ENCODE measurements at regions not wholly inside any gene's neighbourhood (a gene's known extent, or its start where the extent isn't known, plus 50 kb on each side); places are given as distances from the start of the nearest gene placed in this dataset.

- TF ChIP-seq ARNTL (CRISPR knock-in tag; IDR thresholded peaks at IDR 0.05; ENCODE audit: borderline replicate concordance, low read depth) (no peak), ZNF8 (CRISPR knock-in tag; IDR thresholded peaks at IDR 0.05) (no peak), RARB (CRISPR knock-in tag; IDR thresholded peaks at IDR 0.05) (no peak), PPARA (CRISPR knock-in tag; IDR thresholded peaks at IDR 0.05; ENCODE audit: borderline replicate concordance) (no peak), PATZ1 (CRISPR knock-in tag; IDR thresholded peaks at IDR 0.05; ENCODE audit: borderline replicate concordance) (no peak), CREB5 (CRISPR knock-in tag; IDR thresholded peaks at IDR 0.05; ENCODE audit: low read depth) (no peak), POU6F1 (CRISPR knock-in tag; IDR thresholded peaks at IDR 0.05; ENCODE audit: borderline replicate concordance, low read depth) (no peak), ISL1 (CRISPR knock-in tag; IDR thresholded peaks at IDR 0.05) (no peak), GLIS3 (CRISPR knock-in tag; IDR thresholded peaks at IDR 0.05) (no peak), TOX (CRISPR knock-in tag; IDR thresholded peaks at IDR 0.05; ENCODE audit: borderline replicate concordance) (no peak), ZNF565 (CRISPR knock-in tag; conservative IDR thresholded peaks at IDR 0.05; ENCODE audit: low read depth) (no peak), CSRNP3 (CRISPR knock-in tag; IDR thresholded peaks at IDR 0.05) (no peak), TSHZ2 (CRISPR knock-in tag; IDR thresholded peaks at IDR 0.05) (no peak), ZFP3 (CRISPR knock-in tag; IDR thresholded peaks at IDR 0.05) (no peak), ZFP30 (CRISPR knock-in tag; IDR thresholded peaks at IDR 0.05) (no peak), TCF4 (CRISPR knock-in tag; IDR thresholded peaks at IDR 0.05; ENCODE audit: borderline replicate concordance) (no peak), OSR1 (CRISPR knock-in tag; IDR thresholded peaks at IDR 0.05) (no peak), ESRRG (CRISPR knock-in tag; IDR thresholded peaks at IDR 0.05) (no peak), ZC3H10 (CRISPR knock-in tag; IDR thresholded peaks at IDR 0.05) (no peak)
- no peak for ATAC-seq
Observed at GRCh38 chr5:115455301-115455707, 89.3 kb downstream of the FEM1C start.

GRCh38 chr5:115453391-115454095, 91.0 kb downstream of the FEM1C start:
- ATAC-seq: no peak
- TF ChIP-seq BACH2 (CRISPR knock-in tag; IDR thresholded peaks at IDR 0.05; ENCODE audit: borderline replicate concordance) (no peak), PATZ1 (CRISPR knock-in tag; IDR thresholded peaks at IDR 0.05; ENCODE audit: borderline replicate concordance) (no peak), ZC3H10 (CRISPR knock-in tag; IDR thresholded peaks at IDR 0.05) (no peak), TSHZ2 (CRISPR knock-in tag; IDR thresholded peaks at IDR 0.05) (no peak), ESRRG (CRISPR knock-in tag; IDR thresholded peaks at IDR 0.05) (no peak), CSDC2 (CRISPR knock-in tag; IDR thresholded peaks at IDR 0.05) (no peak), TOX (CRISPR knock-in tag; IDR thresholded peaks at IDR 0.05; ENCODE audit: borderline replicate concordance) (no peak), ZNF565 (CRISPR knock-in tag; conservative IDR thresholded peaks at IDR 0.05; ENCODE audit: low read depth) (no peak), ZFP30 (CRISPR knock-in tag; IDR thresholded peaks at IDR 0.05) (no peak), PPARA (CRISPR knock-in tag; IDR thresholded peaks at IDR 0.05; ENCODE audit: borderline replicate concordance) (no peak), ZNF70 (CRISPR knock-in tag; IDR thresholded peaks at IDR 0.05) (no peak), SNAI2 (CRISPR knock-in tag; IDR thresholded peaks at IDR 0.05) (no peak), RARB (CRISPR knock-in tag; IDR thresholded peaks at IDR 0.05) (no peak), ARNTL (CRISPR knock-in tag; IDR thresholded peaks at IDR 0.05; ENCODE audit: borderline replicate concordance, low read depth) (no peak), ZNF8 (CRISPR knock-in tag; IDR thresholded peaks at IDR 0.05) (no peak), CREB5 (CRISPR knock-in tag; IDR thresholded peaks at IDR 0.05; ENCODE audit: low read depth) (no peak)
